ENCODE measurements at regions not wholly inside any gene's neighbourhood (a gene's known extent, or its start where the extent isn't known, plus 50 kb on each side); places are given as distances from the start of the nearest gene placed in this dataset.

DNA sequence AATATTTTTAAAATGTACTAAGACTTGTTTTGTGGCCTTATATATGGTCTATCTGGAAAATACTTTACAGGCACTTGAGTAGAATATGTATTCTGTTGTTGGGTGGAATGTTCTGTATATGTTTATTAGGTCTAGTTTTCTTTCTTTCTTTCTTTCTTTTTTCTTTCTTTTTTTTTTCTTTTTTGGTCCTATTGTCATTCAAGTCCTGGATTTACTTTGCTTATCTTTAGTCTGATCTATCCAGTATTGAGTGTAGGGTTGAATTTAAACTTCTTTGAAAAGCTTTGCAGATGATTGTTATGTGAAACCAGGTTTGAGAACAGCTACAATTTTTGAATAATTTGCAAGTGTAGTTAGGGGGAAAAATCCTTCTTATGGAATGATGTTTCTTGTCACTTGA is 67.1 kb upstream of the GRIK2 start:
- H2AFZ ChIP-seq (ENCODE audit: low read length), result no peak overlapping the region
- no peaks in the 10 kb centered on the region for H3K79me2 ChIP-seq (ENCODE audit: insufficient read depth, low read length)
- no peaks in the 10 kb centered on the region for H3K36me3 ChIP-seq (ENCODE audit: insufficient read depth, low read length)
- no peak overlapping the region for H3K4me2 ChIP-seq (ENCODE audit: low read depth, low read length, poor library complexity, severe bottlenecking)
- no peaks in the 10 kb centered on the region for H3K4me1 ChIP-seq (ENCODE audit: insufficient read depth, low read length, poor library complexity, severe bottlenecking)
- H3K9me3 ChIP-seq (ENCODE audit: insufficient read depth, low read depth, low read length), result no peaks in the 10 kb centered on the region
- H3K27me3 ChIP-seq (ENCODE audit: insufficient read depth, low read length, poor library complexity, severe bottlenecking), result no peaks in the 10 kb centered on the region
- TF ChIP-seq, protein P1, sequence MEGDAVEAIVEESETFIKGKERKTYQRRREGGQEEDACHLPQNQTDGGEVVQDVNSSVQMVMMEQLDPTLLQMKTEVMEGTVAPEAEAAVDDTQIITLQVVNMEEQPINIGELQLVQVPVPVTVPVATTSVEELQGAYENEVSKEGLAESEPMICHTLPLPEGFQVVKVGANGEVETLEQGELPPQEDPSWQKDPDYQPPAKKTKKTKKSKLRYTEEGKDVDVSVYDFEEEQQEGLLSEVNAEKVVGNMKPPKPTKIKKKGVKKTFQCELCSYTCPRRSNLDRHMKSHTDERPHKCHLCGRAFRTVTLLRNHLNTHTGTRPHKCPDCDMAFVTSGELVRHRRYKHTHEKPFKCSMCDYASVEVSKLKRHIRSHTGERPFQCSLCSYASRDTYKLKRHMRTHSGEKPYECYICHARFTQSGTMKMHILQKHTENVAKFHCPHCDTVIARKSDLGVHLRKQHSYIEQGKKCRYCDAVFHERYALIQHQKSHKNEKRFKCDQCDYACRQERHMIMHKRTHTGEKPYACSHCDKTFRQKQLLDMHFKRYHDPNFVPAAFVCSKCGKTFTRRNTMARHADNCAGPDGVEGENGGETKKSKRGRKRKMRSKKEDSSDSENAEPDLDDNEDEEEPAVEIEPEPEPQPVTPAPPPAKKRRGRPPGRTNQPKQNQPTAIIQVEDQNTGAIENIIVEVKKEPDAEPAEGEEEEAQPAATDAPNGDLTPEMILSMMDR (conservative IDR thresholded peaks at IDR 0.05; ENCODE audit: low read length), result no peak
- no peak for TF ChIP-seq EZH2phosphoT487 (IDR thresholded peaks at IDR 0.05; ENCODE audit: borderline replicate concordance)
- no peaks in the 10 kb centered on the region for H3F3A ChIP-seq (ENCODE audit: low read depth)
- H3K9me2 ChIP-seq (replicated peaks; ENCODE audit: low read depth, low read length), result no peaks in the 10 kb centered on the region
- H3K4me3 ChIP-seq (ENCODE audit: low read length, poor library complexity, severe bottlenecking), result no peak overlapping the region
- H3K9ac ChIP-seq (ENCODE audit: low read depth, low read length, poor library complexity, severe bottlenecking), result no peak overlapping the region
- no peaks in the 10 kb centered on the region for H4K20me1 ChIP-seq (ENCODE audit: insufficient read depth, low read length, poor library complexity, severe bottlenecking)

- Histone ChIP-seq H4K20me1 (ENCODE audit: insufficient read depth, low read length, poor library complexity, severe bottlenecking) (no peaks in the 10 kb centered on the region), H3K36me3 (ENCODE audit: insufficient read depth, low read length) (no peaks in the 10 kb centered on the region), H3K79me2 (ENCODE audit: insufficient read depth, low read length) (no peaks in the 10 kb centered on the region), H2AFZ (ENCODE audit: low read length) (no peak overlapping the region), H3K9ac (ENCODE audit: low read depth, low read length, poor library complexity, severe bottlenecking) (no peak overlapping the region), H3K4me2 (ENCODE audit: low read depth, low read length, poor library complexity, severe bottlenecking) (no peak overlapping the region), H3K4me3 (ENCODE audit: low read length, poor library complexity, severe bottlenecking) (no peak overlapping the region), H3F3A (ENCODE audit: low read depth) (no peaks in the 10 kb centered on the region), H3K4me1 (ENCODE audit: insufficient read depth, low read length, poor library complexity, severe bottlenecking) (no peaks in the 10 kb centered on the region), H3K27me3 (ENCODE audit: insufficient read depth, low read length, poor library complexity, severe bottlenecking) (no peaks in the 10 kb centered on the region), H3K9me3 (ENCODE audit: insufficient read depth, low read depth, low read length) (no peaks in the 10 kb centered on the region; the same call in 1 of the 2 replicates), H3K9me2 (replicated peaks; ENCODE audit: low read depth, low read length) (no peaks in the 10 kb centered on the region)
- TF ChIP-seq EZH2phosphoT487 (IDR thresholded peaks at IDR 0.05; ENCODE audit: borderline replicate concordance), result no peak
- TF ChIP-seq, protein P1 (conservative IDR thresholded peaks at IDR 0.05; ENCODE audit: low read length), result no peak
Observed at GRCh38 chr6:101341926-101342325, 51.6 kb upstream of the GRIK2 start.

Data from Loucy (cell line).